MM.1S (cell line): ENCODE measurements at regions not wholly inside any gene's neighbourhood (a gene's known extent, or its start where the extent isn't known, plus 50 kb on each side); places are given as distances from the start of the nearest gene placed in this dataset.

ENCODE experiments used
- DNase-seq: peaks from one replicate; pipeline ENCODE4 v3.0.0-alpha.2; 2015
- H2AFZ ChIP-seq: fragments of 300-600 bp; sonication (generic); 2 replicates; pipeline ENCODE4 v1.6.0; 2016; ENCODE audit warnings: antibody characterized with exemption, low read length
- H3F3A ChIP-seq: fragments of 300-600 bp; sonication (generic); 2 replicates; pipeline ENCODE4 v1.6.1; 2016; ENCODE audit warnings: mild to moderate bottlenecking, antibody characterized with exemption, low read length, moderate library complexity, mixed read lengths; ENCODE audit not compliant: insufficient read depth
- H3K27ac ChIP-seq: fragments of 300-600 bp; sonication (generic); 2 replicates; pipeline ENCODE4 v1.5.1; 2016; ENCODE audit warnings: mild to moderate bottlenecking, low read length
- H3K27me3 ChIP-seq: fragments of 300-600 bp; sonication (generic); replicated peaks from 2 replicates; pipeline ENCODE4 v1.6.0; 2016; ENCODE audit warnings: low read length; ENCODE audit not compliant: insufficient read depth
- H3K36me3 ChIP-seq: fragments of 300-600 bp; sonication (generic); replicated peaks from 2 replicates; pipeline ENCODE4 v1.6.1; 2016; ENCODE audit warnings: mild to moderate bottlenecking, low read length, mixed read lengths; ENCODE audit not compliant: insufficient read depth
- H3K4me1 ChIP-seq: fragments of 300-600 bp; sonication (generic); 2 replicates; pipeline ENCODE4 v1.6.1; 2016; ENCODE audit warnings: low read length, mixed read lengths
- H3K4me2 ChIP-seq: fragments of 300-600 bp; sonication (generic); 2 replicates; pipeline ENCODE4 v1.6.0; 2016; ENCODE audit warnings: low read depth, low read length
- H3K4me3 ChIP-seq: fragments of 300-600 bp; sonication (generic); 2 replicates; pipeline ENCODE4 v1.5.1; 2016; ENCODE audit warnings: low read length, mixed read lengths
- H3K79me2 ChIP-seq: fragments of 300-600 bp; sonication (generic); 2 replicates; pipeline ENCODE4 v1.6.1; 2016; ENCODE audit warnings: mixed run types, low read length, mixed read lengths
- H3K9ac ChIP-seq: fragments of 300-600 bp; sonication (generic); 2 replicates; pipeline ENCODE4 v1.6.1; 2016; ENCODE audit warnings: low read length, mixed read lengths
- H3K9me2 ChIP-seq: fragments of 300-600 bp; sonication (generic); replicated peaks from 2 replicates; pipeline ENCODE4 v1.6.1; 2016; ENCODE audit warnings: mild to moderate bottlenecking, low read length, mixed read lengths; ENCODE audit not compliant: insufficient read depth
- H3K9me3 ChIP-seq: fragments of 300-600 bp; sonication (generic); replicated peaks from 2 replicates; pipeline ENCODE4 v1.6.1; 2016; ENCODE audit warnings: mild to moderate bottlenecking, low read length, mixed read lengths; ENCODE audit not compliant: insufficient read depth
- H4K20me1 ChIP-seq: fragments of 300-600 bp; sonication (generic); 2 replicates; pipeline ENCODE4 v1.6.1; 2016; ENCODE audit warnings: mild to moderate bottlenecking, low read length, moderate library complexity, mixed read lengths; ENCODE audit not compliant: insufficient read depth
- CTCF ChIP-seq: fragments of 300-600 bp; sonication (generic); IDR thresholded peaks from 2 replicates; pipeline ENCODE4 v1.5.1; 2016; ENCODE audit warnings: antibody characterized with exemption, low read length, mixed read lengths
- EZH2 ChIP-seq: fragments of 300-600 bp; sonication (generic); optimal IDR thresholded peaks from 2 replicates; pipeline ENCODE3; 2017; ENCODE audit warnings: low read depth, mild to moderate bottlenecking, antibody characterized with exemption, low read length, mixed read lengths
- EZH2phosphoT487 ChIP-seq: fragments of 300-600 bp; sonication (generic); IDR thresholded peaks from 2 replicates; pipeline ENCODE4 v1.6.1; 2018; ENCODE audit warnings: antibody characterized with exemption, low read length

- DNase-seq: no peak
- Histone ChIP-seq H3K36me3 (no peaks in the 10 kb centered on the region), H4K20me1 (no peaks in the 10 kb centered on the region), H3K9ac (no peak overlapping the region), H3K4me2 (no peak overlapping the region), H3K27me3 (no peaks in the 10 kb centered on the region), H3F3A (no peaks in the 10 kb centered on the region), H2AFZ (no peak overlapping the region), H3K79me2 (no peaks in the 10 kb centered on the region), H3K27ac (no peak overlapping the region), H3K4me1 (no peaks in the 10 kb centered on the region), H3K9me2 (no peaks in the 10 kb centered on the region), H3K9me3 (no peaks in the 10 kb centered on the region), H3K4me3 (no peak overlapping the region)
- TF ChIP-seq CTCF: no peak
- TF ChIP-seq EZH2: no peak
- TF ChIP-seq EZH2phosphoT487: no peak
Measured at GRCh38 chr5:107296572-107296971, 374.2 kb downstream of the EFNA5 start.

GRCh38 chr5:107295914-107296313, 374.8 kb downstream of the EFNA5 start:
- no peak for DNase-seq
- no peak overlapping the region for H3K4me2 ChIP-seq
- H3K4me3 ChIP-seq: no peak overlapping the region
- H3K9ac ChIP-seq: no peak overlapping the region
- H3K9me2 ChIP-seq: no peaks in the 10 kb centered on the region
- H3K79me2 ChIP-seq: no peaks in the 10 kb centered on the region
- no peaks in the 10 kb centered on the region for H3K27me3 ChIP-seq
- H3F3A ChIP-seq: no peaks in the 10 kb centered on the region
- no peak overlapping the region for H2AFZ ChIP-seq
- H3K27ac ChIP-seq: no peak overlapping the region
- no peaks in the 10 kb centered on the region for H3K36me3 ChIP-seq
- TF ChIP-seq EZH2: no peak
- TF ChIP-seq EZH2phosphoT487: no peak
- TF ChIP-seq CTCF: no peak
- H3K9me3 ChIP-seq: no peaks in the 10 kb centered on the region
- no peaks in the 10 kb centered on the region for H3K4me1 ChIP-seq
- H4K20me1 ChIP-seq: no peaks in the 10 kb centered on the region

DNA sequence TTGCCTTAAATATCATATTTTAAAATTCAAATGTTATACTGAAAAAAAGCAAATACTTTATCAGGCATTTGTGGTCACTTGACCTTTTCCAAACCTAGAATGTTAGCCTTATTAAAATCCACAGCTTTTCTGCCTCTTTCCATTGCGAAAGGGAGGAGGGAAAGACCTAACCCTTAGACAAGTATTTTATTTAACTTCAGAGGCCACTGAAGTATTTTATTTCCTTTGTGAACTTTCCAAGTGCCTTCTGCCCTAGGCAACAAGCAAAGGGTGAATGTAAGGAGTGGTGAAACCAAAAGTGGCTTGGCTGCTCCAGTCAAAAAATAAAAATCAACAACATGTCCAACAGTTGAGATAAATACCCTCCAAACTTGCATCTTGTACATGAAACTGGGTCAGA, 376.1 kb downstream of the EFNA5 start:
- Histone ChIP-seq H2AFZ (no peak overlapping the region), H3K4me1 (no peaks in the 10 kb centered on the region), H3K4me2 (no peak overlapping the region), H4K20me1 (no peaks in the 10 kb centered on the region), H3K79me2 (no peaks in the 10 kb centered on the region), H3F3A (no peaks in the 10 kb centered on the region), H3K9me2 (no peaks in the 10 kb centered on the region), H3K9me3 (no peaks in the 10 kb centered on the region), H3K27me3 (no peaks in the 10 kb centered on the region), H3K4me3 (no peak overlapping the region), H3K36me3 (no peaks in the 10 kb centered on the region), H3K9ac (no peak overlapping the region), H3K27ac (no peak overlapping the region)
- no peak for DNase-seq
- TF ChIP-seq EZH2phosphoT487 (no peak), CTCF (no peak), EZH2 (no peak)

DNA sequence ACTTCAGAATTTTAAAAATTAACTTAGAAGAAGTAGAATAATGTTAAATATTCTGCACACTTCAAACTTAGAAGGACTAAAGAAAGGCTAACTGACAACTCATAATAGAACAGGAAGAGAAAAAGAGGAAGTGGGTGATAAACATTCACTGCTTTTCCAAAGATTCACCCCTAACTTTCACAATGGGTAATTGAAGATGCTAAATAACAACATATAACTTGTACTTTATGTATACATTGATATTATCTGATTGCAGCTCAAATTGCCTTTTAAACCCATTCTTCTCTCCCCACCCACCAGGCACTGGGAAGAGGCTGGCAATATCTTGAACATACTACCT, 376.6 kb downstream of the EFNA5 start:
- Histone ChIP-seq H3K79me2 (no peaks in the 10 kb centered on the region), H2AFZ (no peak overlapping the region), H3F3A (no peaks in the 10 kb centered on the region), H3K4me2 (no peak overlapping the region), H3K27ac (no peak overlapping the region), H4K20me1 (no peaks in the 10 kb centered on the region), H3K4me3 (no peak overlapping the region), H3K4me1 (no peaks in the 10 kb centered on the region), H3K9me3 (no peaks in the 10 kb centered on the region), H3K9me2 (no peaks in the 10 kb centered on the region), H3K36me3 (no peaks in the 10 kb centered on the region), H3K27me3 (no peaks in the 10 kb centered on the region), H3K9ac (no peak overlapping the region)
- no peak for TF ChIP-seq EZH2phosphoT487
- no peak for TF ChIP-seq CTCF
- no peak for DNase-seq
